Mesothelial cell of epicardium (in vitro differentiated cells): ENCODE measurements at regions not wholly inside any gene's neighbourhood (a gene's known extent, or its start where the extent isn't known, plus 50 kb on each side); places are given as distances from the start of the nearest gene placed in this dataset.
A peak's percentile ranks its signal among the peaks of the same experiment; 100 is the strongest.

Source experiments
- DNase-seq, 2 experiments: peaks; one replicate each; pipeline ENCODE4 v3.0.0; 2021; ENCODE audit warnings: low spot score in 2 of 2; ENCODE audit not compliant: unreplicated experiment in 2 of 2
- H3K27ac Mint-ChIP-seq: 2 replicates; pipeline ENCODE4 v1.8.0; 2021; ENCODE audit warnings: mixed read lengths
- H3K27me3 Mint-ChIP-seq: 2 replicates; pipeline ENCODE4 v1.8.0; 2021; ENCODE audit warnings: low read depth, mixed read lengths
- H3K36me3 Mint-ChIP-seq: 2 replicates; pipeline ENCODE4 v1.8.0; 2021; ENCODE audit warnings: mixed read lengths
- H3K4me1 Mint-ChIP-seq: 2 replicates; pipeline ENCODE4 v1.8.0; 2021; ENCODE audit warnings: mixed read lengths
- H3K4me3 Mint-ChIP-seq: 2 replicates; pipeline ENCODE4 v1.8.0; 2021; ENCODE audit warnings: mild to moderate bottlenecking, moderate library complexity, mixed read lengths
- H3K9me3 Mint-ChIP-seq: 2 replicates; pipeline ENCODE4 v1.8.0; 2021; ENCODE audit warnings: mixed read lengths
- CTCF ChIP-seq: fragments of 200-600 bp; sonication (generic); IDR thresholded peaks from one replicate; pipeline ENCODE4 v1.5.0; 2021; ENCODE audit warnings: antibody characterized with exemption; ENCODE audit not compliant: unreplicated experiment

GRCh38 chr11:28697920-28698827 is 590.0 kb downstream of the METTL15 start:
- H3K27me3 Mint-ChIP-seq = no peaks in the 10 kb centered on the region
- H3K9me3 Mint-ChIP-seq = peaks cover 3% of the 10 kb centered on the region
- peak; percentile 66 for TF ChIP-seq CTCF
- no peak overlapping the region for H3K27ac Mint-ChIP-seq
- peak; percentile 20 to 58 for DNase-seq
- H3K4me3 Mint-ChIP-seq = no peak overlapping the region
- H3K4me1 Mint-ChIP-seq = peaks cover 11% of the 10 kb centered on the region
- no peaks in the 10 kb centered on the region for H3K36me3 Mint-ChIP-seq

DNA sequence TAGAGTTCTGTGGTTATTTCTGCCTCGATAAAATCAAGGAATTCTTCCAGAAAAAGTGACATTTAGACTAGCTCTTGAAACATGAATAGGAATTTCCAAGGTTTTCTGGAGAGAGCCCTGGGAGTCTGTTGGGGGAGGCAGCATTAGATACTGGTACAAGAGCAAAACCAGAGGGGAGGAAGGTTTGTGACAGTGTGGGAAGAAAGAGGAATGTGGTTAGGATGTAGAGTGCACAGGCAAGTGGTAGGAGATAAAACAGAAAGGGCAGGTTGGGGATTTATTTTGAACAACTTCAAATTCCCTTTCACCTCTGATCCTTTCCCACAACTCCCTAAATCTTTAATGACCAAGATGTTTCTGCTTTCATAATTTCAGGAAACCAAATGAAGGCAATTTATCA is 588.4 kb downstream of the METTL15 start:
- Mint-ChIP-seq H3K27me3 (no peaks in the 10 kb centered on the region), H3K9me3 (peaks cover 3% of the 10 kb centered on the region), H3K27ac (peak overlapping the region; percentile 39), H3K4me3 (no peak overlapping the region), H3K4me1 (peaks cover 11% of the 10 kb centered on the region), H3K36me3 (no peaks in the 10 kb centered on the region)
- no peak for DNase-seq
- no peak for TF ChIP-seq CTCF

GRCh38 chr11:28690746-28691145 is 582.6 kb downstream of the METTL15 start:
- no peak for TF ChIP-seq CTCF
- Mint-ChIP-seq H3K27ac (peak overlapping the region; percentile 84), H3K4me3 (no peak overlapping the region), H3K36me3 (peaks cover 10% of the 10 kb centered on the region), H3K27me3 (no peaks in the 10 kb centered on the region), H3K4me1 (peaks cover 10% of the 10 kb centered on the region), H3K9me3 (peaks cover 19% of the 10 kb centered on the region)
- DNase-seq = no peak

- Mint-ChIP-seq H3K36me3 (peaks cover 9% of the 10 kb centered on the region), H3K9me3 (peaks cover 18% of the 10 kb centered on the region), H3K4me3 (no peak overlapping the region), H3K27ac (peak overlapping the region; percentile 54), H3K27me3 (no peaks in the 10 kb centered on the region), H3K4me1 (peaks cover 34% of the 10 kb centered on the region)
- no peak for DNase-seq
- no peak for TF ChIP-seq CTCF
Measured at GRCh38 chr11:28684011-28684586, 575.9 kb downstream of the METTL15 start.

GRCh38 chr11:28679795-28680468 is 571.7 kb downstream of the METTL15 start:
- Mint-ChIP-seq H3K4me1 (peaks cover 27% of the 10 kb centered on the region), H3K36me3 (no peaks in the 10 kb centered on the region), H3K9me3 (no peaks in the 10 kb centered on the region), H3K27ac (no peak overlapping the region), H3K27me3 (no peaks in the 10 kb centered on the region), H3K4me3 (no peak overlapping the region)
- DNase-seq = no peak
- no peak for TF ChIP-seq CTCF
